Esophagus muscularis mucosa (tissue), 4 donors: ENCODE measurements at regions not wholly inside any gene's neighbourhood (a gene's known extent, or its start where the extent isn't known, plus 50 kb on each side); places are given as distances from the start of the nearest gene placed in this dataset.

Source experiments
- CTCF ChIP-seq, 3 experiments: fragments of 200-600 bp in 2 of 3; fragments of 450-650 bp in 1 of 3; sonication (generic) in 2 of 3; IDR thresholded peaks; one replicate each; pipeline ENCODE4 v1.5.1; 2017 to 2019; ENCODE audit warnings: antibody characterized with exemption in 3 of 3, mild to moderate bottlenecking in 2 of 3, moderate library complexity in 1 of 3
- EP300 ChIP-seq: sonication (generic); formaldehyde crosslinking; IDR thresholded peaks from one replicate; pipeline ENCODE4 v1.6.1; 2017; ENCODE audit warnings: antibody characterized with exemption
- POLR2A ChIP-seq: fragments of 450-650 bp; IDR thresholded peaks from one replicate; pipeline ENCODE4 v1.6.1; 2017; ENCODE audit warnings: antibody characterized with exemption, moderate library complexity, mild to moderate bottlenecking, low read depth
- POLR2AphosphoS5 ChIP-seq, 2 donors: sonication (generic); formaldehyde crosslinking; IDR thresholded peaks; one replicate each; pipeline ENCODE4 v1.6.1; 2017; ENCODE audit warnings: antibody characterized with exemption in 2 of 2

DNA sequence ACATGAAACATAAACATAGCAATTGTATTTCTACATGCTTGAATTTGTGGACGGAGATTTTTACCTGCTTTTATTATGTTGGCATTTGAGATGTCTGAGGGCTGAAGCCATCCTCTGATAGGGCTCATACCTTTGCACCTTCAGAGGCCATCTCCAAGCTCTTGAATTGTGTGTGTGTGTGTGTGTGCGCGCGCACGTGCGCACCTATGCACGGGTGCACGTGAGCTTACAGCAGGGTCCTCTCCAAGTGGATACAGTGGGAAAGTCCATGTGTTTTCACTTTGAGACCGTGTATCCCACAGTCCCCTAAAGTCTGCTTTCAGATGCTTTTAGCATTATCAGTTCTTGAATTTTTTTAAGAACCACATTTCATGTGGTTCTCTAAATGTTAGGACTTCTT lies 178.6 kb downstream of the RAB11FIP2 start:
- TF ChIP-seq POLR2A (no peak), POLR2AphosphoS5 (IDR thresholded peaks at IDR 0.05) (no peak), CTCF (IDR thresholded peaks at IDR 0.05) (no peak), EP300 (no peak)
